ENCODE measurements at regions not wholly inside any gene's neighbourhood (a gene's known extent, or its start where the extent isn't known, plus 50 kb on each side); places are given as distances from the start of the nearest gene placed in this dataset.

GRCh38 chr17:64783031-64783461 lies 120.9 kb upstream of the SMURF2 start (continued):
- no peak for TF ChIP-seq ZNF462 (CRISPR knock-in tag; IDR thresholded peaks at IDR 0.05)

- Mint-ChIP-seq H3K27me3 (ENCODE audit: insufficient read depth, low read depth, poor library complexity) (peaks cover 50% of the 10 kb centered on the region), H3K27ac (no peak overlapping the region), H3K4me3 (peak overlapping the region; percentile 78), H3K4me1 (peaks cover 27% of the 10 kb centered on the region), H3K9me3 (no peaks in the 10 kb centered on the region; the same call in 2 of the 3 replicates), H3K36me3 (ENCODE audit: low read depth) (no peaks in the 10 kb centered on the region)
- Histone ChIP-seq H3F3A (replicated peaks; ENCODE audit: low read depth) (peaks cover 11% of the 10 kb centered on the region; the same call in 1 of the 2 replicates), H3K79me2 (replicated peaks; ENCODE audit: insufficient read depth) (no peaks in the 10 kb centered on the region), H3K4me3 (peak overlapping the region; percentile 80), H3K27me3 (ENCODE audit: insufficient read depth) (peaks cover 56% of the 10 kb centered on the region), H4K20me1 (replicated peaks; ENCODE audit: insufficient read depth) (peaks cover 4% of the 10 kb centered on the region; the same call in 1 of the 2 replicates), H3K4me1 (ENCODE audit: insufficient read depth) (peaks cover 19% of the 10 kb centered on the region), H2AFZ (no peak overlapping the region; the same call in 1 of the 2 replicates), H3K9me2 (ENCODE audit: insufficient read depth) (no peaks in the 10 kb centered on the region), H3K27ac (ENCODE audit: low read depth) (no peak overlapping the region), H3K36me3 (ENCODE audit: insufficient read depth) (no peaks in the 10 kb centered on the region), H3K4me2 (peak overlapping the region; percentile 99)
- peak; percentile 37 for DNase-seq (ENCODE audit: low spot score)
- ATAC-seq: no peak
- TF ChIP-seq EZH2phosphoT487 (IDR thresholded peaks at IDR 0.05; ENCODE audit: unreplicated experiment) (no peak), CREB1 (CRISPR knock-in tag; IDR thresholded peaks at IDR 0.05; ENCODE audit: low read depth) (no peak), ZNF462 (CRISPR knock-in tag; IDR thresholded peaks at IDR 0.05) (no peak), NANOG (IDR thresholded peaks at IDR 0.05; ENCODE audit: borderline replicate concordance) (no peak), POLR2AphosphoS5 (IDR thresholded peaks at IDR 0.05; ENCODE audit: low read depth) (no peak; the same call in 1 of the 2 replicates), CTCF (conservative IDR thresholded peaks at IDR 0.05; ENCODE audit: low read depth in 2 of 2) (no peak)
These were observed 119.9 kb upstream of the SMURF2 start for GRCh38 chr17:64781810-64782555.

Data from GM23338 (cell line).